Cardiac muscle cell (in vitro differentiated cells and primary cell): ENCODE measurements at regions not wholly inside any gene's neighbourhood (a gene's known extent, or its start where the extent isn't known, plus 50 kb on each side); places are given as distances from the start of the nearest gene placed in this dataset.

ENCODE experiments used
- DNase-seq, 2 donors: peaks; one replicate each; pipeline versions ENCODE4 v3.0.0 to v3.0.0-alpha.2; 2010 to 2017; ENCODE audit warnings: low read depth in 1 of 2, low spot score in 1 of 2
- H3K27ac ChIP-seq: fragments of 200-600 bp; sonication (generic); 2 replicates; pipeline ENCODE4 v1.5.1; 2016
- H3K27me3 ChIP-seq: fragments of 200-600 bp; sonication (generic); 2 replicates; pipeline ENCODE4 v1.6.0; 2016; ENCODE audit warnings: control low read depth
- H3K36me3 ChIP-seq: fragments of 200-600 bp; sonication (generic); 2 replicates; pipeline ENCODE4 v1.5.1; 2016; ENCODE audit warnings: control low read depth
- H3K4me1 ChIP-seq: fragments of 200-600 bp; sonication (generic); 2 replicates; pipeline ENCODE4 v1.8.1; 2017; ENCODE audit warnings: low read depth, mild to moderate bottlenecking, mixed run types
- H3K4me3 ChIP-seq: fragments of 200-600 bp; sonication (generic); 2 replicates; pipeline ENCODE4 v1.5.1; 2016; ENCODE audit warnings: mild to moderate bottlenecking
- H3K9me3 ChIP-seq: fragments of 200-600 bp; sonication (generic); 2 replicates; pipeline ENCODE4 v1.5.1; 2017; ENCODE audit warnings: low read depth, mild to moderate bottlenecking, control low read depth
- TF ChIP-seq, protein P1 (sequence below): IDR thresholded peaks from 2 replicates; pipeline ENCODE4 v1.5.1; 2012; ENCODE audit warnings: low read depth, mild to moderate bottlenecking, low read length

DNA sequence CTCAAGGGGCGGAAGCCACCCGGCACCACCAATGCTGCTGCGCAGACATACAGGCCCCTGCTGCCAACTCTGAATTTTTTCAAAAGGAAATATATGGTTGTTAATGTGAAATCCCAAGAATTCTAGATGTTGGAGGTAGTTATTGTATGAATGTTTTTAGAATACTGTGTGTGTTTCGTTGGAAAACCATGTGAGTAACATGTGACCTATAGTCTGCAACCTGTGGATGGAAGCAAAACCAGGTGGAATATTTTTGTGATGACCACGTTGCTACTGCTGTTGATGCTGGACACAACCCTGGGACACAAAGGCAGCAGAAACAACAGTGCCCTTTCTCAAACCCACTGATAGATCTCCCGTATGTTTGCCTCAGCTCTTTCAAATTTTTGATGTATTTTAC lies 376.3 kb upstream of the SALL1 start:
- TF ChIP-seq, protein P1, sequence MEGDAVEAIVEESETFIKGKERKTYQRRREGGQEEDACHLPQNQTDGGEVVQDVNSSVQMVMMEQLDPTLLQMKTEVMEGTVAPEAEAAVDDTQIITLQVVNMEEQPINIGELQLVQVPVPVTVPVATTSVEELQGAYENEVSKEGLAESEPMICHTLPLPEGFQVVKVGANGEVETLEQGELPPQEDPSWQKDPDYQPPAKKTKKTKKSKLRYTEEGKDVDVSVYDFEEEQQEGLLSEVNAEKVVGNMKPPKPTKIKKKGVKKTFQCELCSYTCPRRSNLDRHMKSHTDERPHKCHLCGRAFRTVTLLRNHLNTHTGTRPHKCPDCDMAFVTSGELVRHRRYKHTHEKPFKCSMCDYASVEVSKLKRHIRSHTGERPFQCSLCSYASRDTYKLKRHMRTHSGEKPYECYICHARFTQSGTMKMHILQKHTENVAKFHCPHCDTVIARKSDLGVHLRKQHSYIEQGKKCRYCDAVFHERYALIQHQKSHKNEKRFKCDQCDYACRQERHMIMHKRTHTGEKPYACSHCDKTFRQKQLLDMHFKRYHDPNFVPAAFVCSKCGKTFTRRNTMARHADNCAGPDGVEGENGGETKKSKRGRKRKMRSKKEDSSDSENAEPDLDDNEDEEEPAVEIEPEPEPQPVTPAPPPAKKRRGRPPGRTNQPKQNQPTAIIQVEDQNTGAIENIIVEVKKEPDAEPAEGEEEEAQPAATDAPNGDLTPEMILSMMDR, result no peak
- Histone ChIP-seq H3K4me1 (no peaks in the 10 kb centered on the region), H3K36me3 (no peaks in the 10 kb centered on the region), H3K27me3 (no peaks in the 10 kb centered on the region), H3K4me3 (no peak overlapping the region), H3K27ac (no peak overlapping the region), H3K9me3 (no peaks in the 10 kb centered on the region)
- no peak for DNase-seq

DNA sequence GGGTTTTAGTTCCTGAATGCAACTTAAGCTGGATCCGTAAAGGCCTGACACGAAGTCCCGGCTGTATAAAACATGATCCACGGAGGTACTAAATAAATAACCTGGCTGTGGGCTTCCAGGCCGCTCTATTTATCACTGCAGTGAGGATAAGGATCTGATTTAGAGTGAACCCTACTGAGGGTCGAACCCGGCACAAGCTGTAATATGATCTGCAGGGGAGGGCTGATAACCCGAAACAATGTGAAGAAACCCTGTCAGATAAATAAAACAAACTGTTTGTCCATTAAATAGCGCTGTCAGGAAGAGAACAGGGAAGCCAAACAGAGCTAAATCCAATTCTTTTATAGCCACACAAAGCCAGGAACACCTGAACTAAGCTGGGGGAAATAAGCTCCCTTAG lies 375.6 kb upstream of the SALL1 start:
- Histone ChIP-seq H3K4me1 (no peaks in the 10 kb centered on the region), H3K4me3 (no peak overlapping the region), H3K27me3 (no peaks in the 10 kb centered on the region), H3K9me3 (no peaks in the 10 kb centered on the region), H3K27ac (no peak overlapping the region), H3K36me3 (no peaks in the 10 kb centered on the region)
- TF ChIP-seq, protein P1, result no peak
- DNase-seq, result no peak

DNA sequence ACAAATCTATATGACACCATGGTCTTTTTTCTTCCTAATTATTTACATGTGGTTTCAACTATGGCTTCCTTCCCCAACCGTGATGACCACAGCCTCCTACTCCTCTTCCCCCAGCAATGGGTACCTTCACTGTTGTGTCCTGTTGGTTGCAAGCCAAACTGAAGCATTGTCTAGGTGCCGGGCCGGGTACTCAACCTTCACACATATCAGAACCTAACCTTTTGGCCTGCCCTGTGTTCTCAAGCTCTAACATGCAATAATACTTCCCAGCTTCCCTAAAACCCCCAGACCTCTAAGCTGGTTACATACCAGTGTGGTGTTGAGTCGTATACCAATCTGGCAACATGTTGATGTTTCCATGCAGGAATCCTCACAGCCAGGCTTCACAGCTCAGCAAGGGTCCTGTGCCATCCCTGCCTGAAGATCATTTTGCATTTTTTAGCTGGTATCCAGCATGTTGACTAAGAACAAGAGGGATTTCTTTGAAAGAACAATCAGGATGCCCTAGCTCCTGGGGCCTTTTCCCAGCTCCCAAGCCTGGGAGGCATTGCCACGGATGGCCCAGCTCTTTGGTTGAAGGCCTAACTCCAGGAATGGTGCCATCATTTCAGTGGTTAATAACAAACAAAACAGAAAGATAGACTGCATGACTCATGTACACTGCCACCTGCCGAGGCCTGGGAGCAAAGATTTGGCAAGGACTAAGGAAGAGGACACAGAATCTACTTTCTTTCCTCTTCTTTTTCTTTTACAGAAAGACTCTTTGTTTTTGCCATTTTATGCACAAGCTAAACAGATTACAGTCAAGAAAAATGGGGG lies 373.7 kb upstream of the SALL1 start:
- Histone ChIP-seq H3K27ac (no peak overlapping the region), H3K4me1 (no peaks in the 10 kb centered on the region), H3K36me3 (no peaks in the 10 kb centered on the region), H3K27me3 (no peaks in the 10 kb centered on the region), H3K4me3 (no peak overlapping the region), H3K9me3 (no peaks in the 10 kb centered on the region)
- TF ChIP-seq, protein P1, result peak; percentile 8
- DNase-seq, result peak in 1 of 2 donors; percentile 55

DNA sequence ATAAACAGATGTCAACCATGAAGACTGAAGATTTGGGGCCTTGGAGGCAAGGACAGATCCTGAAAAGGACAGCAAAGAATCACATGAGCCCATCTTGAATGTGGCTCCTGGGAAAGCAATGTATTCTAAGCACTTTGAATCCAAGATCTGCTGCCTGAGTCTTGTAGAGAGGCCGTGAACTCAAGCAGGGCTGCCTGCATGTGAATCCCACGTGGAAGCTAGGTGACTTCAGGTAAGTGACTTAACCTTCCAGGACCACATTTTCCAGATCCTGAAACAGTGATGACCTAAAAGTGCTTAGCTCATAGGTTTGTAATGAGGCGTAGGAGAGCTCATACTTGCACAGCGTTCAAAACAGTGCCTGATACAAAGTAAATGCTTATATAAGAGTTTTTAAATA lies 373.0 kb upstream of the SALL1 start:
- Histone ChIP-seq H3K27ac (no peak overlapping the region), H3K4me3 (no peak overlapping the region), H3K4me1 (no peaks in the 10 kb centered on the region), H3K9me3 (no peaks in the 10 kb centered on the region), H3K36me3 (no peaks in the 10 kb centered on the region), H3K27me3 (no peaks in the 10 kb centered on the region)
- TF ChIP-seq, protein P1, result no peak
- DNase-seq, result no peak

DNA sequence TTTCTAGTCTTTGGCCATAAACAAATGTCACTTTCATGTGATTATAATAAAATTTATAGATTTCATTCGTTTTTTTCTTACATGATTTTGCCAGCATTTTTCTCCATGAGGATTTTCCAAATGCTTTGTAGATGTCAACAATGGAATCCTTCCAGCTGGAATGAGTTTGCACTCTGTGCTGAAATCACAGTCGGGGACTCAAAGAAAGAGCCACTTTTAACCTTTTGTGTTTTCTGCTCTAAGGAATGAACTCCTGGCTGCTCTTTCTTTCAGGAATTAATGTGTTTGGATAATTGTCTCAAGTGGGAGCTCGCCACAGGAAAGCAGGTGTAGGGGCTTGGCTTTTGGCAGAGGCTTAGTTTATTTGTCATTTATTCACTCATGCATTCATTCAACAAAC lies 372.3 kb upstream of the SALL1 start:
- Histone ChIP-seq H3K36me3 (no peaks in the 10 kb centered on the region), H3K27ac (no peak overlapping the region), H3K9me3 (no peaks in the 10 kb centered on the region), H3K4me3 (no peak overlapping the region), H3K27me3 (no peaks in the 10 kb centered on the region), H3K4me1 (no peaks in the 10 kb centered on the region)
- TF ChIP-seq, protein P1, result no peak
- DNase-seq, result peak in 1 of 2 donors; percentile 28
